ENCODE measurements at regions not wholly inside any gene's neighbourhood (a gene's known extent, or its start where the extent isn't known, plus 50 kb on each side); places are given as distances from the start of the nearest gene placed in this dataset.

GRCh38 chr5:143551820-143552251 lies 148.3 kb upstream of the NR3C1 start:
- H3K27ac ChIP-seq (ENCODE audit: low read depth, low read length): no peak overlapping the region
- H3K4me2 ChIP-seq (ENCODE audit: low read length): no peak overlapping the region
- H3K9me3 ChIP-seq (ENCODE audit: control insufficient read depth, insufficient read depth, low read length): 0 out of 2 replicates have a peak, but pooled peaks cover 2% of the 10 kb centered on the region
- no peak overlapping the region for H3K4me3 ChIP-seq (ENCODE audit: low read length)
- H3K79me2 ChIP-seq (ENCODE audit: control insufficient read depth, low read length): no peaks in the 10 kb centered on the region
- no peaks in the 10 kb centered on the region for H3K27me3 ChIP-seq (ENCODE audit: control insufficient read depth, low read length)
- H4K20me1 ChIP-seq (ENCODE audit: control insufficient read depth, insufficient read depth, low read depth, low read length): no peaks in the 10 kb centered on the region
- H3K36me3 ChIP-seq (ENCODE audit: control insufficient read depth, low read length): no peaks in the 10 kb centered on the region
- no peak for TF ChIP-seq CTCF (IDR thresholded peaks at IDR 0.05; ENCODE audit: low read depth, low read length, poor library complexity, severe bottlenecking)
- TF ChIP-seq EZH2phosphoT487 (IDR thresholded peaks at IDR 0.05; ENCODE audit: borderline replicate concordance, low read length): no peak
- no peaks in the 10 kb centered on the region for H3K9me2 ChIP-seq (replicated peaks; ENCODE audit: control insufficient read depth, low read length)
- H3F3A ChIP-seq (ENCODE audit: control insufficient read depth, insufficient read depth): no peaks in the 10 kb centered on the region
- H3K4me1 ChIP-seq (ENCODE audit: control insufficient read depth, low read length): peaks cover 8% of the 10 kb centered on the region

- Histone ChIP-seq H3K4me3 (ENCODE audit: low read length) (no peak overlapping the region), H3K9me2 (replicated peaks; ENCODE audit: control insufficient read depth, low read length) (no peaks in the 10 kb centered on the region), H3K27me3 (ENCODE audit: control insufficient read depth, low read length) (no peaks in the 10 kb centered on the region), H3K9me3 (ENCODE audit: control insufficient read depth, insufficient read depth, low read length) (0 out of 2 replicates have a peak, but pooled peaks cover 2% of the 10 kb centered on the region), H3K4me2 (ENCODE audit: low read length) (no peak overlapping the region), H3K79me2 (ENCODE audit: control insufficient read depth, low read length) (no peaks in the 10 kb centered on the region), H4K20me1 (ENCODE audit: control insufficient read depth, insufficient read depth, low read depth, low read length) (no peaks in the 10 kb centered on the region), H3K27ac (ENCODE audit: low read depth, low read length) (no peak overlapping the region), H3K4me1 (ENCODE audit: control insufficient read depth, low read length) (peaks cover 8% of the 10 kb centered on the region; the same call in 1 of the 2 replicates), H3F3A (ENCODE audit: control insufficient read depth, insufficient read depth) (no peaks in the 10 kb centered on the region), H3K36me3 (ENCODE audit: control insufficient read depth, low read length) (no peaks in the 10 kb centered on the region)
- TF ChIP-seq EZH2phosphoT487 (IDR thresholded peaks at IDR 0.05; ENCODE audit: borderline replicate concordance, low read length) (no peak), CTCF (IDR thresholded peaks at IDR 0.05; ENCODE audit: low read depth, low read length, poor library complexity, severe bottlenecking) (no peak)
These were observed 147.6 kb upstream of the NR3C1 start for GRCh38 chr5:143550986-143551630.

GRCh38 chr5:143547342-143547741 lies 143.9 kb upstream of the NR3C1 start:
- H3K4me3 ChIP-seq (ENCODE audit: low read length): no peak overlapping the region
- H3K4me2 ChIP-seq (ENCODE audit: low read length): no peak overlapping the region
- no peak overlapping the region for H3K27ac ChIP-seq (ENCODE audit: low read depth, low read length)
- no peaks in the 10 kb centered on the region for H3K27me3 ChIP-seq (ENCODE audit: control insufficient read depth, low read length)
- H3K79me2 ChIP-seq (ENCODE audit: control insufficient read depth, low read length): no peaks in the 10 kb centered on the region
- H3K9me3 ChIP-seq (ENCODE audit: control insufficient read depth, insufficient read depth, low read length): 0 out of 2 replicates have a peak, but pooled peaks cover 2% of the 10 kb centered on the region
- H4K20me1 ChIP-seq (ENCODE audit: control insufficient read depth, insufficient read depth, low read depth, low read length): no peaks in the 10 kb centered on the region
- H3K4me1 ChIP-seq (ENCODE audit: control insufficient read depth, low read length): peaks cover 3% of the 10 kb centered on the region; the same call in 1 of the 2 replicates
- TF ChIP-seq CTCF (IDR thresholded peaks at IDR 0.05; ENCODE audit: low read depth, low read length, poor library complexity, severe bottlenecking) (no peak), EZH2phosphoT487 (IDR thresholded peaks at IDR 0.05; ENCODE audit: borderline replicate concordance, low read length) (no peak)
- H3K36me3 ChIP-seq (ENCODE audit: control insufficient read depth, low read length): no peaks in the 10 kb centered on the region
- H3K9me2 ChIP-seq (replicated peaks; ENCODE audit: control insufficient read depth, low read length): no peaks in the 10 kb centered on the region
- H3F3A ChIP-seq (ENCODE audit: control insufficient read depth, insufficient read depth): no peaks in the 10 kb centered on the region

Data from DOHH2 (cell line).